G401 (cell line): ENCODE measurements at regions not wholly inside any gene's neighbourhood (a gene's known extent, or its start where the extent isn't known, plus 50 kb on each side); places are given as distances from the start of the nearest gene placed in this dataset.
"Not testable (repeated sequence)": the region's sequence is repeated elsewhere in the genome, so short reads cannot be mapped to it uniquely, and the experiment has no call there.

ENCODE experiments used
- DNase-seq: peaks from one replicate; pipeline ENCODE4 v3.0.0-alpha.2; 2015; ENCODE audit warnings: low spot score
- in situ Hi-C: cut with HindIII; loops from 2 replicates; pipeline ENCODE4 v1.10.0; 2016; ENCODE audit warnings: low sequenced_read_pairs, mixed read lengths

DNA sequence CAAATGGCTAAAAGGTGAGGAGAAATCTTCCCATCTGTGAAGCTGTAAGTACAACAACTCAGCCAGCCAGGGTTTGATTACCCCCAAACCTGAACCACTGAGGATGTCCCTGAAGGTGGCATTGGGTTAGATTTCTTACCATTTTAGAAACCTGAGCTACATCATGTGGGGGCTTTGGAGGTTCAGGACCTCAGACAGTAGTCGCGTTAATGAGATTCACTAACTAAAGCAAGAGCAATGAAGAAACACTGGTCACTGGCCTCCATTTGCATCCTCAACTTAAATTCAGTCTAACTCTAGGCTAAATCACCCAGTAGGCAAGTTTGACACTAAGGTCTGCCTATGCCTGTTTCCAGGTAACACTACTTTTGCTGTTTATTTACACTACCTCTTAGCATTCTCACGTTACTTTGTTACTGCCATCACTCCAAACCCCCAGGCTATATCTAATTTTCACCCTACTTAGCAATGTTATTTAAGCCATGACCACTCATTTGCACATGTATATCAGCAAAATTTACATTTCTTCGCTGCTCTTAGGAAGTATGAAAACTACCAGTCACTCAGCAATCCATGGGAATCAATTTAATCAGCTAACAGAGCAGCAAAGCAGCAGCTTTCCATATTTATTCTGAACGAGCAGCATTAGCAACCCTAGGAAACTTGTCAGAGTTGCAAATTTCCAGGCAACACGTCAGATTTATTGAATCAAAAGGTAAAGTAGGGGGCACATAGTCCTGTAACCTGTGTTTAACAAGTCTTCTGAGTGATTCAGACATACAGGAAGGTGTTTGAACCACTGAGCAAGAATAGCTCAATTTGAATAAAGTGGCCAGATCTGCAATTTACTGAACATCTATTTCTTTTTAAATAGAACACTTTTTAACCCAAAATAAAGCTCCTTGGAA lies 788.4 kb upstream of the SORCS1 start:
- in situ Hi-C loops, result no loop called here
- DNase-seq, result no peak

DNA sequence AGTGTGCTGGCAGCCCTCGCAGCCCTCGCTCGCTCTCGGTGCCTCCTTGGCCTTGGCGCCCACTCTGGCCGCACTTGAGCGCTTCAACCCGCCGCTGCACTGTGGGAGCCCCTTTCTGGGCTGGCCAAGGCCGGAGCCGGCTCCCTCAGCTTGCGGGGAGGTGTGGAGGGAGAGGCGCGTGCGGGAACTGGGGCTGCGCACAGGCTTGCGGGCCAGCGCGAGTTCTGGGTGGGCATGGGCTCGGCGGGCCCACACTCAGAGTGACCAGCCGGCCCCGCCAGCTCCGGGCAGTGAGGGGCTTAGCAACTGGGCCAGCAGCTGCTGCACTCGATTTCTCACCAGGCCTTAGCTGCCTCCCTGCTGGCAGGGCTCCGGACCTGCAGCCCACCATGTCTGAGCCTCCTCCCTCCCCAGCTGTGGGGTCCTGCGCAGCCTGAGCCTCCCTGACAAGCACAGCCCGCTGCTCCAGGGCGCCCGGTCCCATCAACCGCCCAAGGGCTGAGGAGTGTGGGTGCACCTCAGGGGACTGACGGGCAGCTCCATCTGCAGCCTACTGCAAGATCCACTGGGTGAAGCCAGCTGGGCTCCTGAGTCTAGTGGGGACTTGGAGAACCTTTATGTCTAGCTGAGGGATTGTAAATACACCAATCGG lies 786.0 kb upstream of the SORCS1 start:
- DNase-seq, in situ Hi-C loops: not testable (repeated sequence)

DNA sequence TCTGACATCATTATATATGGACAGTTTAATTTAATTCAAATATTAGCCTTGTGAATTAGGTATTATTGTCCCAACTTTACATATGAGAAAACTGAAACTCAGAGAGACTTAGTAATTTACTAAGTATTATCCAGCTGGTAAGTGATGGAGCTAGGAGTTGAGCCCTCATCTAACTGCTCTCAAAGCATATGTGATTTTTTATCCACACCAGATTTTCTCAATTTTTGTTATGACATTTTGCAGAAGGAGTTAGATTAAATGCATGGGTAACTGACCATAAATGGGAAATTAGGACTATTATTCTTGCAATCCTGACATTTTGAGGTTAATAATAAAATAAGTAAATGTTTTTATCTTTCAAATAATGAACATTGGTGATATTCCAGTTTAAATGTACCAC lies 778.3 kb upstream of the SORCS1 start:
- no peak for DNase-seq
- in situ Hi-C loops, result no loop called here

GRCh38 chr10:107933076-107933475 lies 768.6 kb upstream of the SORCS1 start:
- no peak for DNase-seq
- in situ Hi-C loops, result no loop called here

GRCh38 chr10:107931808-107932207 lies 767.3 kb upstream of the SORCS1 start:
- no peak for DNase-seq
- in situ Hi-C loops, result no loop called here

DNA sequence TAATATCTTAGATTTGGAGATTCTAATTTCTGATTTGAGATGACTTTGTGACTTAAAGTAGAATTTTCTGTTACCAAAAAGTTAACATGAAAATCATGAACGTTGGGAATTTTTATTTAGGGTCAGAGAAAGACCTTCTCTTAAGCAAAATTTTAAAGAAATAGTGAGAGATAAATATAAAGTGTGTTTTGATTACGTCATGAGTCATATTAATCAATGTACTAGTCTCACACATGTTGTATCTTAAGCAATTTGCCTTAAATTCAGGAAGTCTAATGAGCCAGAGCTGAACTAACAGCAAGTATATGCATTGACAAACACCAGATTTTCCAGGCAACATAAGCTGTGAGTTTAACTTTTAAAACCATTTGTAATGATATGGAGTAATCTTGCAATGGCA lies 765.5 kb upstream of the SORCS1 start:
- in situ Hi-C loops, result no loop called here
- no peak for DNase-seq

GRCh38 chr10:107924458-107924857 lies 760.0 kb upstream of the SORCS1 start:
- DNase-seq, result no peak

DNA sequence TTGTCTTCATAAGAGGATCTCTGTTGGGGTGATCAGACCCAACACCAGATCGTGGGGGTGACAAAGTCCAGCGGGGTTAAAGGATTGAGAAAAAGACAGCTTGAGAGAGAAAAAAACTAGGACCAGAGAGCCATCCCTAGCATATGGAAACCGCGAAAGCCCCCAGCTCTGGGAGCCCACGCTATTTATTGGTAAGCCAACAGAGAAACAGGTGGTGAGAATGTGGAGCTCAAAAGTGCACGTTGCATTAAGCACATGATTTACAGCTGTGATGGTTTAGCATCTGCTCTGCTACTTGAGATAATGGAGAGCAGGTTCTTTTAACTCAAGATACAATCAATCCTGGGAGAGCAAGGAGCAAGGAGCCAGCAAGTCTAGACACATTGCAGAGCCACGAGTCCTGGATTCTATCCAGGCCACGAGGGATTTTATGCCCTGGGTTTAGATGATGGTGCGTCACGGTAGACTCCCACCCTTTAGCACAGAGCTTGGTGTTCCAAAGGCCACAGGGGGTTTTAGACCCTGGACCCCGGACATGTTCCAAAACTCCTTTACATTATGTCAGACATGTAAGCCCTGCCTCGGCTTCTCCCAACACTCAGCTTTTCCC lies 755.2 kb upstream of the SORCS1 start:
- DNase-seq, result no peak
- in situ Hi-C loops, result no loop called here

More at GRCh38 chr10:107924458-107924857, 760.0 kb upstream of the SORCS1 start:
- in situ Hi-C loops, result no loop called here

DNA sequence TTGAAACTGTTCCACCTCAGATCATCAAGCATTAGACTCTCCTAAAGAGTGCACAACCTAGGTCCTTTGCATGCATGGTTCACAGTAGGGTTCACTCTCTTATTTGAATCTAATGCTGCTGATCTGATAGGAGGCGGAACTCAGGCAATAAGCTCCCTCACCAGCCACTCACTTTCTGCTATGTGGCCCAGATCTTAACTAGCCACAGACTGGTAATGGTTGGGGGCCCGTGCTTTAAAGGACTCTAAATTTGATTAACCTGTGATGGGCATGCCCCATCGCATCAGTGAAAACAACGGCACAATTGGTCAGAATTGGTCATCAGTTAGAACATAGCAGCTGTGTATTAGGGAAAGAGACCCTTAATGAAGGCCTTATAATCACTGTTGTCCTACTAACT lies 753.7 kb upstream of the SORCS1 start:
- in situ Hi-C loops, result no loop called here
- no peak for DNase-seq

- in situ Hi-C loops, result no loop called here
- no peak for DNase-seq
These were observed 750.7 kb upstream of the SORCS1 start for GRCh38 chr10:107915215-107915610.

DNA sequence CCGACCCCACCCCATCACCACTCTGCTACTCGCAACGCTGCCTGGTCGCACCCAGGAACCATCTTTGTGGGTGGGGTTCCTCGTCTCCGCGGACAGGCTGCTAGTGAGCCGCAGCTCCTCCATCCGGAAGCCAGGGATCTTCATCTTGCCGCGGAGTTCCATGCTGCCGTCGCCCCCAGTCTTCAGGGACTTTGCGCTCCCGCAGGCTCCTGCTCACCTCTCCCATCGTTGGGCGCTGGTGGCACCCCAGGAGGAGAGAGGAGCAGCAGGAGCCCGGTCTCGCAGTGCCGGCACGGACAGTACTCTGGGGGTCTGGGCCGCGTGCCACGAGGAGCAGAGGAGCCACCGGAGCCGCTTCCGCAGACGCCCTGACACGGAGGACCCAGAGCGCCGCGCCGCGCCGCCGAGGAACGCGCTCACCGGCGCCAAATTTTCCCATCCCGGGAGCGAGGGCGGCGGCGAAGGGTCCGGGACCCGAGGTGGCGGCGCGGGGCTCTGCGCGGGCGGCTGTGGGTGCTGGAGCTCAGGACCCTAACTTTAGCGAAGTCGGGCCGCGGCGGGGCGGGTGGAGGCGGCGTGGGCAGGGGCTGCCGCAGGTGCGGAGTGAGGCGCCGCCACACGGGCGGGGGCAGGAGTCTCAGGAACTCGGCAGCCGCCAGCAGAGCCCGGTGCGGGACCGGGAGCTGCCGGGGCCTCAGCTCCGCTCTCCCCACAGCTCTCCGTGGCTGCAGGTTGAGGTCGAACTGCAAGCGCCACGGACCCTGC lies 750.1 kb upstream of the SORCS1 start:
- DNase-seq, result no peak
- in situ Hi-C loops, result no loop called here

DNA sequence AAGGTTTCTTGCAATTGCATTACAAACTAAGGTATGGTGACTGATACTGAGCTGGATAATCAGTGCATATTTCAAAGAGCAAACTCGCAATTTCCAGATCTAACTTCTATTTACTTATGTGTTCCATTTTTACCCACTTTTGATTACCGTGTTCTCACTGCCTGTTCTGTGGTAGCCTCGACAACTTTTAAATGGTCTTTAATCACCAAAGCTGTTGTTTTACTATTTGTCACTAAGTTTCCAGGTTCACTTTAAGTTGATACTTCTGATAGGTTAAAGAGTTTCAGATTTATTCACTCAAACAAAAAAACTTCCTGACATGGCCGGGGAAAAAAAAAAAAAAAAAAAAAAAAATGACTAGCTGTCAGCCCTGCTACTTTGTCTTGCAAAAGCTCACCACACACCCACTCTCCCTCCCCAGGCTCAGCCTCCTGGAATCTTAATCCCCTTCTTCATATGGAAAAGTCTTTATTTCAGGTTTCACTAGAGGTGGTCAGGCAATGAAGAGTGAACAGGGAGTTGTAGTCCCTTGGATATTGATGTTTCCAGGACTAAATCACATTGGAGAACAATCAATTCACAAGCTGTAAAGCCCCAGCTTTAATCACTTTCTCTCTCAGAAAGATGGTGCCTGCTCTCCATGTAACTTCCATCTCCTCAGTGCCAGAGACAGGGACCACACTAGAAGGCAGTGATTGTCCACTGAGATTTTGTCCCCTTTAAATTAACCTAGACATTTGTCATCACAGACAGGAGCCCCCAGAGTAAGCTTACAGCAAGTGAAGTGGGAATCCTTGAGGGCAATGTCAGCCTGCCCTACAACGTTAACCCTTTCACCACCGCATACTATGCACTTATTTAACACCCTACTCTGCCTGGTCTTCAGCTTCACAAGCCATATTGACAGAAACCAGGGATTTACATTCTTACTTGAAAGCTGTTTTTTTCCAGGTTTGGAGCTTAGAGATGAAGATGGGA lies 749.1 kb upstream of the SORCS1 start:
- DNase-seq, result no peak
- in situ Hi-C loops, result no loop called here

DNA sequence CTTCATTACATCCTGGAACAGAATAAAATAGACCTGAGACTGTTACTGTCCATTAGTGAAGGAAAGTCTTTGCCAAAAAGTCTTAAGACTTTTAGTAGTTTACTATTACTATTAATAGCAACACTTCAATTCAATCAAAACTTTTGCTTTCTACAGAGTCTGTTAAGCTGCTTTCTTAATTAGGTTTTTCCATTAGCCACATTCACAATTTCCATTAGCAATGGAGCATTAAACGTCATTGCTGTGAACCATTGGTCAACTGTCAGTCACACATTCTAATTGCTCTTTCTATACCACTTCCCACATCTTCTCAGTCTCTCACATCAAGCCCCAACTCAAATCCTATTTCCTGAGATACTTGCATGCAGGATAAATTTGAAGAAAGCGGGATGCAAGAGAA lies 736.6 kb upstream of the SORCS1 start:
- in situ Hi-C loops, result no loop called here

GRCh38 chr10:107900131-107900530 lies 735.6 kb upstream of the SORCS1 start:
- DNase-seq, result no peak
- in situ Hi-C loops, result no loop called here

More for the DNA sequence above, 736.6 kb upstream of the SORCS1 start:
- DNase-seq, result no peak

GRCh38 chr10:107899502-107900062 lies 735.1 kb upstream of the SORCS1 start:
- DNase-seq, result no peak
- in situ Hi-C loops, result no loop called here

DNA sequence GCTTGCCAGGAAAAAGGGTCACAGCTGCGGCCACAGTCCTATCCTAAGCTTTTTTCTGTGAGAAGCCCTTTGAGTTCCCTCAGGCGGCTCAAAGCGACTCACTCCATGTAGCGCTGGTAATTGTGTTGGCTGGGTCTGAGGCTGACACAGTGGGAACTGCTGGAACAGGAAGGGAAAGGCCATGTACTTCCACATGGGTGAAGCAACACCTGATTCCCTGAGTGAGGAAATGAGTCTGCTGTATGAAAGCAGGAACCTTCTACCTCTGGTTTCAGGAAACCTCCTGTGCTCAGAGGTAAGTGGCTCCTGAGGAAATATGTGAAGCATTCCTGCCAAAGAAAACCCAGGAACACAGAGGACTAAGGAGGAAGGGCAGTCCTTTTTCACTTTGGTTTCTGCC lies 734.6 kb upstream of the SORCS1 start:
- in situ Hi-C loops, result no loop called here
- DNase-seq, result no peak

- no peak for DNase-seq
- in situ Hi-C loops, result no loop called here
These were observed 733.9 kb upstream of the SORCS1 start for GRCh38 chr10:107898392-107898791.

- DNase-seq, result no peak
- in situ Hi-C loops, result no loop called here
These were observed 730.0 kb upstream of the SORCS1 start for GRCh38 chr10:107894516-107894915.
